IMR-90 (cell line): ENCODE measurements at regions not wholly inside any gene's neighbourhood (a gene's known extent, or its start where the extent isn't known, plus 50 kb on each side); places are given as distances from the start of the nearest gene placed in this dataset.
A peak's percentile ranks its signal among the peaks of the same experiment; 100 is the strongest.

Experiments used
- ATAC-seq: fragments of 200-7000 bp; cut with Tn5 transposase; 2 replicates; pipeline ENCODE4 v1.9.1; 2020; ENCODE audit warnings: low read depth, mild to moderate bottlenecking, moderate library complexity
- BruUV-seq: library from RNA; stranded (reverse); fragments of 400-500 nt; replicated peaks from 2 replicates; lab custom pipeline; 2021; lab: Mats Ljungman, UMichigan
- CTCF ChIA-PET: fragments of 300-600 bp; formaldehyde crosslinking; extraction: SDS; loops from one replicate; lab custom pipeline; 2021; ENCODE audit warnings: antibody characterized with exemption; lab: Yijun Ruan, JAX
- POLR2A ChIA-PET: fragments of 300-600 bp; sonication (Branson Sonifier 250); formaldehyde crosslinking; loops from one replicate; lab custom pipeline; 2022; ENCODE audit warnings: antibody characterized with exemption; ENCODE audit not compliant: unreplicated experiment; lab: Charles Lee
- DNase-seq: peaks from one replicate; pipeline ENCODE4 v3.0.0; 2013
- H2AFZ ChIP-seq: replicated peaks from 2 replicates; pipeline ENCODE3; 2013; ENCODE audit warnings: low read length, mild to moderate bottlenecking; ENCODE audit not compliant: poor library complexity
- H2AK5ac ChIP-seq: 2 replicates; pipeline ENCODE4 v1.6.1; 2013; ENCODE audit warnings: low read depth, low read length, inconsistent platforms
- H2AK9ac ChIP-seq: replicated peaks from 2 replicates; pipeline ENCODE3; 2013; ENCODE audit warnings: mild to moderate bottlenecking, low read depth, low read length, moderate library complexity; ENCODE audit not compliant: poor library complexity
- H2BK120ac ChIP-seq: 2 replicates; pipeline ENCODE4 v1.6.1; 2013; ENCODE audit warnings: low read depth, low read length, inconsistent platforms
- H2BK15ac ChIP-seq: 3 replicates; pipeline ENCODE4 v1.6.1; 2013; ENCODE audit warnings: low read depth, low read length, inconsistent platforms
- H2BK20ac ChIP-seq: 2 replicates; pipeline ENCODE4 v1.6.1; 2013; ENCODE audit warnings: low read depth, mild to moderate bottlenecking, inconsistent platforms, low read length, moderate library complexity
- H2BK5ac ChIP-seq: 2 replicates; pipeline ENCODE4 v1.6.1; 2013; ENCODE audit warnings: mild to moderate bottlenecking, low read depth, low read length, inconsistent platforms; ENCODE audit not compliant: poor library complexity, severe bottlenecking
- H3K14ac ChIP-seq: replicated peaks from 2 replicates; pipeline ENCODE4 v1.6.1; 2013; ENCODE audit warnings: low read depth, low read length, inconsistent platforms
- H3K18ac ChIP-seq: 2 replicates; pipeline ENCODE4 v1.6.1; 2013; ENCODE audit warnings: low read depth, low read length, control low read depth
- H3K23ac ChIP-seq: 2 replicates; pipeline ENCODE4 v1.6.1; 2013; ENCODE audit warnings: low read depth, low read length, inconsistent platforms
- H3K27ac ChIP-seq: 2 replicates; pipeline ENCODE4 v1.5.1; 2013; ENCODE audit warnings: mild to moderate bottlenecking, control low read depth, low read length; ENCODE audit not compliant: insufficient read depth
- H3K27me3 ChIP-seq: 2 replicates; pipeline ENCODE4 v1.6.1; 2013; ENCODE audit warnings: low read length; ENCODE audit not compliant: control insufficient read depth, insufficient read depth
- H3K36me3 ChIP-seq: 2 replicates; pipeline ENCODE4 v1.6.1; 2013; ENCODE audit warnings: low read length, mixed read lengths; ENCODE audit not compliant: control insufficient read depth, insufficient read depth
- H3K4ac ChIP-seq: 2 replicates; pipeline ENCODE4 v1.6.1; 2013; ENCODE audit warnings: low read depth, low read length, inconsistent platforms
- H3K4me1 ChIP-seq: 2 replicates; pipeline ENCODE4 v1.6.1; 2013; ENCODE audit warnings: low read length, mixed read lengths; ENCODE audit not compliant: control insufficient read depth, insufficient read depth
- H3K4me2 ChIP-seq: 2 replicates; pipeline ENCODE4 v1.6.1; 2013; ENCODE audit warnings: low read depth, mild to moderate bottlenecking, control low read depth, low read length, moderate library complexity
- H3K4me3 ChIP-seq: 2 replicates; pipeline ENCODE4 v1.5.1; 2013; ENCODE audit warnings: low read depth, mild to moderate bottlenecking, control low read depth, low read length, moderate library complexity; ENCODE audit not compliant: insufficient read depth
- H3K56ac ChIP-seq: 2 replicates; pipeline ENCODE4 v1.6.1; 2013; ENCODE audit warnings: low read length, inconsistent platforms; ENCODE audit not compliant: insufficient read depth; ENCODE audit errors: extremely low read depth
- H3K79me1 ChIP-seq, 2 experiments: 2 replicates each; pipeline ENCODE4 v1.6.1; 2013; ENCODE audit warnings: low read length in 2 of 2, inconsistent platforms in 1 of 2, low read depth in 1 of 2
- H3K9ac ChIP-seq: 2 replicates; pipeline ENCODE4 v1.6.1; 2013; ENCODE audit warnings: low read depth, low read length, control low read depth
- H3K9me1 ChIP-seq: 2 replicates; pipeline ENCODE4 v1.6.1; 2013; ENCODE audit warnings: low read length, inconsistent platforms; ENCODE audit not compliant: insufficient read depth
- H3K9me3 ChIP-seq: 2 replicates; pipeline ENCODE4 v1.6.1; 2013; ENCODE audit warnings: low read length; ENCODE audit not compliant: control insufficient read depth, insufficient read depth
- H4K20me1 ChIP-seq: 2 replicates; pipeline ENCODE4 v1.6.1; 2013; ENCODE audit warnings: low read length, inconsistent platforms; ENCODE audit not compliant: insufficient read depth
- H4K5ac ChIP-seq: 2 replicates; pipeline ENCODE4 v1.6.1; 2013; ENCODE audit warnings: mild to moderate bottlenecking, low read depth, low read length, control low read depth
- H4K8ac ChIP-seq, 2 experiments: 2 replicates each; pipeline ENCODE4 v1.6.1; 2013; ENCODE audit warnings: low read depth in 2 of 2, low read length in 2 of 2, control low read depth in 1 of 2, inconsistent platforms in 1 of 2
- H4K91ac ChIP-seq: 2 replicates; pipeline ENCODE4 v1.6.1; 2013; ENCODE audit warnings: low read depth, low read length, inconsistent platforms; ENCODE audit not compliant: insufficient read depth
- BHLHE40 ChIP-seq: fragments of 150-350 bp; IDR thresholded peaks from 2 replicates; pipeline ENCODE4 v1.6.1; 2016; ENCODE audit warnings: mild to moderate bottlenecking, low read depth, low read length
- CEBPB ChIP-seq: IDR thresholded peaks from 2 replicates; pipeline ENCODE4 v1.6.1; 2012; ENCODE audit warnings: low read depth, low read length, improper control_type of control experiment
- CHD1 ChIP-seq: IDR thresholded peaks from 2 replicates; pipeline ENCODE4 v1.6.1; 2012; ENCODE audit warnings: low read depth, low read length, improper control_type of control experiment
- FOS ChIP-seq: fragments of 150-350 bp; IDR thresholded peaks from 2 replicates; pipeline ENCODE4 v1.6.1; 2016; ENCODE audit warnings: low read depth, low read length
- MAFK ChIP-seq: IDR thresholded peaks from 2 replicates; pipeline ENCODE4 v1.6.1; 2012; ENCODE audit warnings: low read depth, low read length, improper control_type of control experiment
- MXI1 ChIP-seq: IDR thresholded peaks from 2 replicates; pipeline ENCODE4 v1.6.1; 2012; ENCODE audit warnings: low read depth, mild to moderate bottlenecking, low read length, moderate library complexity, borderline replicate concordance
- NFE2L2 ChIP-seq: fragments of 150-350 bp; IDR thresholded peaks from 2 replicates; pipeline ENCODE4 v1.6.1; 2016; ENCODE audit warnings: low read depth, mild to moderate bottlenecking, low read length
- RCOR1 ChIP-seq: IDR thresholded peaks from 2 replicates; pipeline ENCODE4 v1.6.1; 2012; ENCODE audit warnings: mild to moderate bottlenecking, low read length, improper control_type of control experiment; ENCODE audit not compliant: insufficient replicate concordance
- RFX5 ChIP-seq: IDR thresholded peaks from 2 replicates; pipeline ENCODE4 v1.8.0; 2012; ENCODE audit warnings: low read depth, mild to moderate bottlenecking, low read length, moderate library complexity
- WGBS, 2 experiments: methylation state at CpG; one replicate each; pipeline versions ENCODE4 v1.1.5 to v1.1.7; 2013; ENCODE audit warnings: missing lambda C conversion rate in 2 of 2; ENCODE audit not compliant: insufficient read length in 1 of 2; ENCODE audit errors: extremely low coverage in 2 of 2; 5-methylcytosine and 5-hydroxymethylcytosine counted together
- dilution Hi-C: fragments of 300-500 bp; cut with HindIII; formaldehyde crosslinking; loops from one replicate; pipeline ENCODE4 v1.14.3; 2018; ENCODE audit warnings: low sequenced_read_pairs; ENCODE audit not compliant: unreplicated experiment
- in situ Hi-C: fragments of 300-500 bp; cut with MboI; formaldehyde crosslinking; loops from 3 replicates; pipeline ENCODE4 v1.14.3; 2019; ENCODE audit warnings: low sequenced_read_pairs, inconsistent platforms, mixed read lengths
- intact Hi-C: fragments of 100-400 bp; cut with micrococcal nuclease; formaldehyde crosslinking; loops from 2 replicates; pipeline ENCODE4 v1.10.0; 2022
- TF ChIP-seq, protein P1 (sequence below): fragments of 150-350 bp; IDR thresholded peaks from 2 replicates; pipeline ENCODE4 v1.6.1; 2016; ENCODE audit warnings: low read depth, mild to moderate bottlenecking, low read length, moderate library complexity, borderline replicate concordance

DNA sequence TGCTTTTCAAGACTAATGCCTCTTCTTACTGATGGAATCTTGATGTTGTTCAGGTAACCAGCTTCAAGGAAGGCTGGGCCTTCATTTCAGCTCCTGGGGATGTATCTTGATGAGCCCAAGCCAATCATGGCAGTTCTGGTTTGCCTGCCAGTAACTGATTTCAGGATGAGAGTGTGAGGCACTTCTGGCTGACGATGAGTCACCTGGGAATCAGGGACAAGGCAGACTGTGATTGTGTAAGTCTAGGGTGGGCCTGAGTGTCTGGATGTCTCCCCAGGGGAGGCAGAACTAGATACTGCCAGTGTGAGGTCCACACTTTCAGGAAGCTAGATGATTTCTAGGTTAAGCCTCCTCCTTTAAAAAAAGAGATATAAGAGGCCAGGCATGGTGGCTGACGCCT, 77.3 kb upstream of the KL start:
- TF ChIP-seq RFX5 (no peak), CEBPB (peak; percentile 80), RCOR1 (no peak), NFE2L2 (no peak), FOS (0 out of 2 replicates have a peak, but pooled peaks have one; percentile 37), BHLHE40 (no peak), MAFK (no peak), MXI1 (no peak), CHD1 (no peak)
- TF ChIP-seq, protein P1, sequence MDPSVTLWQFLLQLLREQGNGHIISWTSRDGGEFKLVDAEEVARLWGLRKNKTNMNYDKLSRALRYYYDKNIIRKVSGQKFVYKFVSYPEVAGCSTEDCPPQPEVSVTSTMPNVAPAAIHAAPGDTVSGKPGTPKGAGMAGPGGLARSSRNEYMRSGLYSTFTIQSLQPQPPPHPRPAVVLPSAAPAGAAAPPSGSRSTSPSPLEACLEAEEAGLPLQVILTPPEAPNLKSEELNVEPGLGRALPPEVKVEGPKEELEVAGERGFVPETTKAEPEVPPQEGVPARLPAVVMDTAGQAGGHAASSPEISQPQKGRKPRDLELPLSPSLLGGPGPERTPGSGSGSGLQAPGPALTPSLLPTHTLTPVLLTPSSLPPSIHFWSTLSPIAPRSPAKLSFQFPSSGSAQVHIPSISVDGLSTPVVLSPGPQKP = no peak
- intact Hi-C loops = no loop called here
- Histone ChIP-seq H3K9me1 (peaks cover 2% of the 10 kb centered on the region; the same call in 1 of the 2 replicates), H3K4me1 (peaks cover 3% of the 10 kb centered on the region; the same call in 1 of the 2 replicates), H2AK5ac (no peak overlapping the region), H4K5ac (no peak overlapping the region), H2BK20ac (no peak overlapping the region), H3K9ac (no peak overlapping the region), H2AFZ (peak overlapping the region; percentile 1), H3K4ac (no peak overlapping the region), H3K18ac (no peak overlapping the region), H2BK120ac (no peak overlapping the region; the same call in 1 of the 2 replicates), H3K27me3 (no peaks in the 10 kb centered on the region), H2BK5ac (no peak overlapping the region), H3K14ac (peak overlapping the region; percentile 59; the same call in 1 of the 2 replicates), H3K56ac (no peak overlapping the region), H3K4me3 (no peak overlapping the region), H4K91ac (no peak overlapping the region), H4K8ac (no peak overlapping the region), H4K20me1 (no peaks in the 10 kb centered on the region), H2AK9ac (no peak overlapping the region), H3K79me1 (no peaks in the 10 kb centered on the region), H3K23ac (no peak overlapping the region), H3K4me2 (no peak overlapping the region), H3K36me3 (no peaks in the 10 kb centered on the region), H3K27ac (no peak overlapping the region), H2BK15ac (no peak overlapping the region), H3K9me3 (peaks cover 2% of the 10 kb centered on the region; the same call in 1 of the 2 replicates)
- DNase-seq = peak; percentile 61
- WGBS, 2 experiments = 100% methylated on average over 1 of the region's 2 CpGs; no CpG with 5 or more reads in 1 of the 2 experiments
- dilution Hi-C loops = no loop called here
- in situ Hi-C loops = no loop called here
- BruUV-seq = no TSS peak
- CTCF ChIA-PET = interaction anchor here (1.5 kb wide), 1 partner anchor 17 kb away, joined by 4 read pairs; no protein-coding TSS in a partner anchor
- POLR2A ChIA-PET = no interaction called here
- ATAC-seq = 0 out of 2 replicates have a peak, but pooled peaks have one; percentile 27
